HepG2 (cell line): ENCODE measurements at regions not wholly inside any gene's neighbourhood (a gene's known extent, or its start where the extent isn't known, plus 50 kb on each side); places are given as distances from the start of the nearest gene placed in this dataset.

Source experiments
- ATAC-seq: fragments of 200-7000 bp; cut with Tn5 transposase; 3 replicates; pipeline ENCODE4 v1.9.1; 2020; ENCODE audit warnings: mild to moderate bottlenecking, moderate library complexity
- BruUV-seq: library from RNA; stranded (reverse); fragments of 400-500 nt; replicated peaks from 2 replicates; lab custom pipeline; 2021; lab: Mats Ljungman, UMichigan
- CTCF ChIA-PET: fragments of 300-600 bp; formaldehyde crosslinking; extraction: SDS; loops from one replicate; lab custom pipeline; 2021; ENCODE audit warnings: low total read pairs, inconsistent platforms, low intra/inter-chr PET ratio; lab: Yijun Ruan, JAX
- POLR2A ChIA-PET: fragments of 350-600 bp; sonication (Branson Sonifier 250); formaldehyde crosslinking; loops from one replicate; lab custom pipeline; 2020; ENCODE audit warnings: antibody characterized with exemption, inconsistent platforms; lab: Yijun Ruan, JAX
- DNase-seq: peaks from one replicate; pipeline ENCODE4 v3.0.0-alpha.2; 2015; ENCODE audit warnings: low spot score
- FAIRE-seq: peaks from 3 replicates; lab custom pipeline; 2011; peaks lifted over from hg19 to GRCh38; lab: Jason Lieb, UNC
- H2AFZ ChIP-seq: one replicate; pipeline ENCODE4 v1.6.1; 2011; ENCODE audit warnings: low read length, inconsistent platforms
- H3K27ac ChIP-seq: fragments of 300-600 bp; 3 replicates; pipeline ENCODE4 v1.8.0; 2011; ENCODE audit warnings: mixed run types, mild to moderate bottlenecking, mixed read lengths, low read length, inconsistent platforms; ENCODE audit not compliant: insufficient read depth; ENCODE audit errors: extremely low read length
- H3K27me3 ChIP-seq, 2 experiments: fragments of 200-600 bp in 1 of 2; 2 replicates in 1 of 2; 3 replicates in 1 of 2; pipeline versions ENCODE4 v1.6.0 to v1.8.0; 2011; ENCODE audit warnings: low read length in 2 of 2, mild to moderate bottlenecking in 2 of 2, moderate library complexity in 2 of 2, inconsistent platforms in 1 of 2; ENCODE audit not compliant: insufficient read depth in 2 of 2, control insufficient read depth in 1 of 2
- H3K36me3 ChIP-seq, 2 experiments: fragments of 200-600 bp in 1 of 2; replicated peaks in 1 of 2; 2 replicates in 1 of 2; 3 replicates in 1 of 2; pipeline versions ENCODE4 v1.5.1 to v1.8.0; 2011; ENCODE audit warnings: low read length in 2 of 2, inconsistent platforms in 1 of 2; ENCODE audit not compliant: insufficient read depth in 2 of 2, control insufficient read depth in 1 of 2
- H3K4me1 ChIP-seq: 2 replicates; pipeline ENCODE4 v1.5.1; 2012; ENCODE audit warnings: low read length, inconsistent platforms; ENCODE audit not compliant: insufficient read depth
- H3K4me2 ChIP-seq: 2 replicates; pipeline ENCODE4 v1.6.0; 2011; ENCODE audit warnings: low read depth, low read length, inconsistent platforms
- H3K4me3 ChIP-seq, 3 experiments: fragments of 200-600 bp in 1 of 3; sonication (generic), shearing (Covaris generic) in 1 of 3; replicated peaks in 1 of 3; 2 replicates each; pipeline ENCODE4 v1.5.1; 2011 to 2016; ENCODE audit warnings: low read length in 3 of 3, inconsistent platforms in 2 of 3, low read depth in 2 of 3, mild to moderate bottlenecking in 2 of 3, control low read depth in 1 of 3, mixed read lengths in 1 of 3; ENCODE audit not compliant: insufficient read depth in 1 of 3
- H3K79me2 ChIP-seq: one replicate; pipeline ENCODE4 v1.6.1; 2011; ENCODE audit warnings: low read length, inconsistent platforms; ENCODE audit not compliant: insufficient read depth
- H3K9ac ChIP-seq: 2 replicates; pipeline ENCODE4 v1.6.0; 2011; ENCODE audit warnings: mild to moderate bottlenecking, low read depth, low read length, inconsistent platforms; ENCODE audit not compliant: insufficient read depth
- H3K9me3 ChIP-seq: 2 replicates; pipeline ENCODE4 v1.5.1; 2012; ENCODE audit warnings: mild to moderate bottlenecking, low read length
- H4K20me1 ChIP-seq: 2 replicates; pipeline ENCODE4 v1.6.0; 2011; ENCODE audit warnings: inconsistent platforms, mild to moderate bottlenecking, low read length, moderate library complexity; ENCODE audit not compliant: insufficient read depth
- BHLHE40 ChIP-seq: IDR thresholded peaks from 2 replicates; pipeline ENCODE4 v1.6.1; 2011; ENCODE audit warnings: low read length, improper control_type of control experiment
- SMAD3 ChIP-seq: sonication (generic); formaldehyde crosslinking; IDR thresholded peaks from 2 replicates; pipeline ENCODE4 v1.4.0; 2020; ENCODE audit warnings: missing genetic modification reagents
- ZNF337 ChIP-seq: sonication (generic); formaldehyde crosslinking; IDR thresholded peaks from 2 replicates; pipeline ENCODE4 v1.5.1; 2020; ENCODE audit warnings: missing genetic modification reagents, low read depth, mild to moderate bottlenecking, borderline replicate concordance
- ZNF543 ChIP-seq: sonication (generic); formaldehyde crosslinking; IDR thresholded peaks from 2 replicates; pipeline ENCODE4 v1.4.0; 2020; ENCODE audit warnings: mild to moderate bottlenecking, missing genetic modification reagents
- ZNF558 ChIP-seq: sonication (generic); formaldehyde crosslinking; IDR thresholded peaks from 2 replicates; pipeline ENCODE4 v1.9.0; 2022; ENCODE audit warnings: mild to moderate bottlenecking, missing genetic modification reagents, borderline replicate concordance
- WGBS: methylation state at CpG from one replicate; pipeline ENCODE4 v1.1.6; 2017; ENCODE audit warnings: low lambda C conversion rate; 5-methylcytosine and 5-hydroxymethylcytosine counted together
- in situ Hi-C: cut with HindIII; loops from 2 replicates; pipeline ENCODE4 v1.10.0; 2017; ENCODE audit warnings: low pct_unique_long_range_greater_than_20kb; ENCODE audit not compliant: extremely low pct_ligation_motif_present
- intact Hi-C: fragments of 100-400 bp; cut with micrococcal nuclease; formaldehyde crosslinking; loops from one replicate; pipeline ENCODE4 v1.10.0; 2022; ENCODE audit not compliant: unreplicated experiment
- TF ChIP-seq, protein P1 (sequence below): sonication (generic); formaldehyde crosslinking; IDR thresholded peaks from 2 replicates; pipeline ENCODE4 v1.5.0; 2020; ENCODE audit warnings: mild to moderate bottlenecking, low read depth, missing genetic modification reagents, borderline replicate concordance

DNA sequence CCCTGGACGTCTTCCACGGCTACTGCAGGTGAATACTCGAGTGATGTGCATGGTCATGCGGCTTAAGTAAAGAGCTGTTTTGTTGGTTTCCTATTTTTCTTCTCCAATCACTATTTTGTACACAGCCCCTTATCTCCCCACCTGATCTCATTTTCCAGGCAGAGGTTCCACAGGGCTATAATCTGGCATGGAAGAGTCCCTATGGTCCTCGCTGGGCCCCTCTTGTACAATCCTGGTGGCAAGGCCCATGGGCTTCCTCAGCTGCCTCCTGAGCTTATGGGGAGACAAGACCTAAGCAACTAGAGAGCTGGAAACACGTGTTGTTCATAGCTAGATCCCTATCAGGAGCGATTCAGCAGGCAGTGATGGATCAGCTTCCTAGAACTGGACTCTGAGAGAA lies 181.3 kb upstream of the ADO start:
- TF ChIP-seq SMAD3 (no peak), ZNF543 (no peak)
- TF ChIP-seq, protein P1, sequence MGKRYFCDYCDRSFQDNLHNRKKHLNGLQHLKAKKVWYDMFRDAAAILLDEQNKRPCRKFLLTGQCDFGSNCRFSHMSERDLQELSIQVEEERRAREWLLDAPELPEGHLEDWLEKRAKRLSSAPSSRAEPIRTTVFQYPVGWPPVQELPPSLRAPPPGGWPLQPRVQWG (CRISPR knock-in tag) = no peak
- TF ChIP-seq, all 625 proteins: peak for 0
- DNase-seq = no peak
- H3K79me2 ChIP-seq = no peaks in the 10 kb centered on the region
- intact Hi-C loops (no loop called here), in situ Hi-C loops (no loop called here)
- no peak for FAIRE-seq
- BruUV-seq = no TSS peak
- H3K4me2 ChIP-seq = no peak overlapping the region
- ChIA-PET CTCF (no interaction called here), POLR2A (no interaction called here)
- H3K27ac ChIP-seq = no peak overlapping the region
- no peak overlapping the region for H3K9ac ChIP-seq
- no peaks in the 10 kb centered on the region for H3K36me3 ChIP-seq
- 18% methylated on average over 7 of the region's 7 CpGs for WGBS
- ATAC-seq = no peak
- no peaks in the 10 kb centered on the region for H3K27me3 ChIP-seq
- H4K20me1 ChIP-seq = no peaks in the 10 kb centered on the region
- no peak overlapping the region for H3K4me3 ChIP-seq
- no peak overlapping the region for H2AFZ ChIP-seq
- peaks cover 11% of the 10 kb centered on the region for H3K4me1 ChIP-seq
- H3K9me3 ChIP-seq = no peaks in the 10 kb centered on the region

DNA sequence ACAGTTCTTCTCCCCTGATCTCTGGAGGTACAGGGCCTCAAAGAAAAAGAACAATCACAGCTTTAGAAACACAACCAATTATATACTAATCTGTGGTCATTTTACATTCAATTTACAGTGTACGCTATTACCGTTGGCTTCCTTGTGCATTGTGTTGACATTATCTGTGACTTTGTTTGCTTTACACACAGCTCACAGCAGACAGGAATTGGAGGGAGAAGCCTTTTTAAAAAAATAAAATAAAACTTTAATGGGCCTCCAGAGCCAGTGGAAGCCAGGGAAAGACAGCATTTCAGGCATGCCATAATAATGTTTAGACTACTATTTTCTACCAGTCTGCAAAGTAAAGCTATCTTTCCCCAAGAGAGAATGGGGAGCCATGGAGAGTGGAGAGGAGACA lies 179.0 kb upstream of the ADO start:
- no TSS peak for BruUV-seq
- no peak overlapping the region for H3K9ac ChIP-seq
- intact Hi-C loops (no loop called here), in situ Hi-C loops (no loop called here)
- no peak for FAIRE-seq
- H3K4me2 ChIP-seq = no peak overlapping the region
- no peak for DNase-seq
- ChIA-PET CTCF (no interaction called here), POLR2A (no interaction called here)
- H2AFZ ChIP-seq = no peak overlapping the region
- no peaks in the 10 kb centered on the region for H3K79me2 ChIP-seq
- TF ChIP-seq ZNF337 = no peak
- no peak for TF ChIP-seq BHLHE40
- TF ChIP-seq ZNF558 (CRISPR knock-in tag) = no peak
- no peak; the same call in 2 of the 3 replicates for ATAC-seq
- no peak overlapping the region for H3K4me3 ChIP-seq
- WGBS = 0% methylated on average over 2 of the region's 2 CpGs
- H3K27me3 ChIP-seq = no peaks in the 10 kb centered on the region
- no peaks in the 10 kb centered on the region for H4K20me1 ChIP-seq
- H3K4me1 ChIP-seq = peaks cover 11% of the 10 kb centered on the region
- no peak overlapping the region for H3K27ac ChIP-seq
- no peaks in the 10 kb centered on the region for H3K36me3 ChIP-seq
- H3K9me3 ChIP-seq = no peaks in the 10 kb centered on the region
